SK-N-MC (cell line): ENCODE measurements at regions not wholly inside any gene's neighbourhood (a gene's known extent, or its start where the extent isn't known, plus 50 kb on each side); places are given as distances from the start of the nearest gene placed in this dataset.

Experiments used
- DNase-seq: peaks from one replicate; pipeline ENCODE4 v3.0.0-alpha.2; 2011; ENCODE audit warnings: low read depth, low spot score
- H3K27ac ChIP-seq: fragments of 200-600 bp; sonication (generic); 2 replicates; pipeline ENCODE4 v1.5.1; 2016; ENCODE audit warnings: mixed run types
- H3K36me3 ChIP-seq: fragments of 200-600 bp; sonication (generic); 2 replicates; pipeline ENCODE4 v1.6.1; 2017; ENCODE audit warnings: antibody characterized with exemption, low read length, mixed read lengths; ENCODE audit not compliant: insufficient read depth
- H3K4me3 ChIP-seq: fragments of 200-600 bp; sonication (generic); 2 replicates; pipeline ENCODE4 v1.5.1; 2016
- H3K9ac ChIP-seq: fragments of 200-600 bp; sonication (generic); 2 replicates; pipeline ENCODE4 v1.8.0; 2017; ENCODE audit warnings: mixed run types, mixed read lengths; ENCODE audit not compliant: insufficient read length
- H3K9me3 ChIP-seq: fragments of 200-600 bp; sonication (generic); 2 replicates; pipeline ENCODE4 v1.6.1; 2017; ENCODE audit warnings: low read depth, mild to moderate bottlenecking, antibody characterized with exemption, low read length, moderate library complexity, mixed read lengths
- EZH2 ChIP-seq: fragments of 200-600 bp; sonication (generic); IDR thresholded peaks from one replicate; pipeline ENCODE4 v1.6.1; 2017; ENCODE audit warnings: antibody characterized with exemption
- FOXP2 ChIP-seq: optimal IDR thresholded peaks from 2 replicates; pipeline ENCODE3; 2011; ENCODE audit warnings: mild to moderate bottlenecking, moderate library complexity; ENCODE audit not compliant: insufficient read depth; ENCODE audit errors: extremely low read length, control extremely low read depth
- POLR2AphosphoS5 ChIP-seq: IDR thresholded peaks from 2 replicates; pipeline ENCODE4 v1.6.1; 2012; ENCODE audit warnings: mild to moderate bottlenecking, low read depth, low read length, borderline replicate concordance

GRCh38 chr13:59542303-59542702 is 621.4 kb downstream of the DIAPH3 start:
- no peaks in the 10 kb centered on the region for H3K9me3 ChIP-seq
- no peaks in the 10 kb centered on the region for H3K36me3 ChIP-seq
- TF ChIP-seq POLR2AphosphoS5 (peak; percentile 59; the same call in 1 of the 2 replicates), EZH2 (no peak), FOXP2 (no peak)

GRCh38 chr13:59543418-59543817 is 620.3 kb downstream of the DIAPH3 start:
- Histone ChIP-seq H3K4me3 (peak overlapping the region; percentile 59), H3K36me3 (no peaks in the 10 kb centered on the region), H3K9ac (peak overlapping the region; percentile 74), H3K9me3 (no peaks in the 10 kb centered on the region), H3K27ac (peak overlapping the region; percentile 100)
- peak; percentile 56; the same call in 1 of the 2 replicates for TF ChIP-seq POLR2AphosphoS5
- TF ChIP-seq FOXP2 = no peak
- peak; percentile 99 for DNase-seq

More at GRCh38 chr13:59542303-59542702, 621.4 kb downstream of the DIAPH3 start:
- peak; percentile 92 for DNase-seq
- Histone ChIP-seq H3K9ac (peak overlapping the region; percentile 74), H3K4me3 (peak overlapping the region; percentile 59), H3K27ac (peak overlapping the region; percentile 99)

GRCh38 chr13:59545007-59545406 is 618.7 kb downstream of the DIAPH3 start:
- Histone ChIP-seq H3K36me3 (no peaks in the 10 kb centered on the region), H3K9me3 (no peaks in the 10 kb centered on the region; the same call in 1 of the 2 replicates), H3K27ac (peak overlapping the region; percentile 100), H3K4me3 (peak overlapping the region; percentile 45), H3K9ac (peak overlapping the region; percentile 31)
- TF ChIP-seq EZH2 = no peak
- TF ChIP-seq FOXP2 = no peak
- TF ChIP-seq POLR2AphosphoS5 = no peak
- DNase-seq = no peak

DNA sequence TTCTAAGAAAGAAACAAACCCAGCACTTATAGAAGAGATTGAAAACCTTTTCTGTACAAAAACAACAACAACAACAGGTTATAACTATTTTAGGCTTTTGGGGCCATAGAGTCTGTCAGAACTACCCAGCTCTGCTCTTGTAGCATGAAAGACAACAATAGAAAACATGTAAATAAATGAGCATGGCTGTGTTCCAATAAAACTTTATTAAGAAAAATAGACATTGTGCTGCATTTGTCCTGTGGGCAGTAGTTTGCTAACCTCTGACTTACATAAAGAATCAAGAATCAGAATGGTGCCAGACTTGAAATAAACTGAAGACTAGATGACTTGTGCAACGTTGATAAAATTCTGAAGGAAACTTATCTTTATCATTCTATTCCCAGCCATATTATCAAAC is 617.5 kb downstream of the DIAPH3 start:
- no peaks in the 10 kb centered on the region; the same call in 1 of the 2 replicates for H3K9me3 ChIP-seq
- no peak overlapping the region for H3K27ac ChIP-seq
- no peaks in the 10 kb centered on the region for H3K36me3 ChIP-seq
- TF ChIP-seq FOXP2 = no peak
- TF ChIP-seq EZH2 = no peak
- TF ChIP-seq POLR2AphosphoS5 = no peak
- no peak overlapping the region for H3K9ac ChIP-seq
- H3K4me3 ChIP-seq = no peak overlapping the region
- no peak for DNase-seq

DNA sequence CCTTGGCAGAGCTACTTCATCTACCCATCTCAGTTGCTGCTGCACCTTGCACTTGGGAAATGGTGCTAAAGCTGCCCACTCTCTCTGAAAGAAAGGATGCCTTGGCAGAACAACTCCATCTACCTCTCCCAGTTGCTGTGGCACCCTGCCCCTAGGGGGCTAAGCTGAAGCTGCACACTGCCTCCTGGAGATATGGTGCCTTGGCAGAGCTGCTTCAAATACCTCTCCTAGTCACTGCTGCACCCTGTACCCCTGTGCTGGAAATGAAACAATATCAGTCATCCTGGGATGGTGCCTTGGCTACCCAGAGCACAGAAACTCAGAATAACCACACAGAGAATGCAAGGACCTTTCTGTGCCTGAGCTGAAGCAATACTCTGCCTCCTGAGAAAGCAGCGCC is 615.8 kb downstream of the DIAPH3 start:
- peaks cover under 1% of the 10 kb centered on the region; the same call in 1 of the 2 replicates for H3K9me3 ChIP-seq
- no peaks in the 10 kb centered on the region for H3K36me3 ChIP-seq
- H3K27ac ChIP-seq = no peak overlapping the region
- TF ChIP-seq FOXP2 = no peak
- TF ChIP-seq POLR2AphosphoS5 = no peak
- TF ChIP-seq EZH2 = no peak
- no peak overlapping the region for H3K9ac ChIP-seq
- no peak overlapping the region for H3K4me3 ChIP-seq
- DNase-seq = no peak

DNA sequence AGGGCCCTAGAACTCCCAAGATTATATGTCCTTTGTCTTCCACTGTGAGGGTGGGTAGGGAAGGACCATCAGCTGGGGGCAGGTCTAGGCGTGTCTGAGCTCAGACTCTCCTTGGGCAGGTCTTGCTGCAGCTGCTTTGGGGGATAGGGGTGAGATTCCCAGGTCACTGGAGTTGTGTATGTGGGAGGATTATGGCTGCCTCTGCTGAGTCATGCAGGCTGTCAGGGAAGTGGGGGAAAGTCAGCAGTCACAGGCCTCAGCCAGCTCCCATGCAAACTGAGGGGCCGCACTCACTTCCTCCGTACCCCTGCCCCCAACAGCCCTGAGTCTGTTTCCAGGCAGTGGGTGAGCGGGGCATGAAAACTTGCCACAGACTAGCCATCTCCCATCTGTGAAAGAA is 600.8 kb downstream of the DIAPH3 start:
- Histone ChIP-seq H3K27ac (no peak overlapping the region), H3K36me3 (no peaks in the 10 kb centered on the region), H3K4me3 (no peak overlapping the region), H3K9ac (no peak overlapping the region), H3K9me3 (no peaks in the 10 kb centered on the region)
- TF ChIP-seq EZH2 = no peak
- no peak for TF ChIP-seq FOXP2
- no peak for TF ChIP-seq POLR2AphosphoS5
- DNase-seq = no peak

- H3K9me3 ChIP-seq = no peaks in the 10 kb centered on the region
- TF ChIP-seq EZH2 (no peak), FOXP2 (no peak), POLR2AphosphoS5 (no peak)
- H3K36me3 ChIP-seq = no peaks in the 10 kb centered on the region
- no peak overlapping the region for H3K4me3 ChIP-seq
- no peak overlapping the region for H3K27ac ChIP-seq
- no peak overlapping the region for H3K9ac ChIP-seq
- no peak for DNase-seq
Observed at GRCh38 chr13:59566561-59566960, 597.2 kb downstream of the DIAPH3 start.

GRCh38 chr13:59568306-59568705 is 595.4 kb downstream of the DIAPH3 start:
- Histone ChIP-seq H3K4me3 (no peak overlapping the region), H3K27ac (no peak overlapping the region), H3K36me3 (no peaks in the 10 kb centered on the region), H3K9me3 (no peaks in the 10 kb centered on the region), H3K9ac (no peak overlapping the region)
- TF ChIP-seq FOXP2 (no peak), POLR2AphosphoS5 (no peak), EZH2 (no peak)
- DNase-seq = no peak

- Histone ChIP-seq H3K9ac (no peak overlapping the region), H3K4me3 (no peak overlapping the region), H3K9me3 (no peaks in the 10 kb centered on the region), H3K36me3 (no peaks in the 10 kb centered on the region), H3K27ac (no peak overlapping the region)
- TF ChIP-seq POLR2AphosphoS5 (no peak), FOXP2 (no peak), EZH2 (no peak)
- DNase-seq = no peak
Observed at GRCh38 chr13:59570204-59570603, 593.5 kb downstream of the DIAPH3 start.
